COLO668 (cell line): ENCODE measurements at regions not wholly inside any gene's neighbourhood (a gene's known extent, or its start where the extent isn't known, plus 50 kb on each side); places are given as distances from the start of the nearest gene placed in this dataset.
"Not testable (repeated sequence)": the region's sequence is repeated elsewhere in the genome, so short reads cannot be mapped to it uniquely, and the experiment has no call there.

ENCODE experiments used
- DNase-seq: peaks from one replicate; lab custom pipeline; 2025; ENCODE audit not compliant: unreplicated experiment; lab: John Stamatoyannopoulos, UW

- no peak for DNase-seq
Measured at GRCh38 chr9:36462245-36462644, 62.2 kb upstream of the RNF38 start.

- DNase-seq, result no peak
Measured at GRCh38 chr9:36461323-36461722, 61.3 kb upstream of the RNF38 start.

- DNase-seq, result not testable (repeated sequence)
Measured at GRCh38 chr9:36458430-36458915, 58.4 kb upstream of the RNF38 start.

GRCh38 chr9:36457836-36458429, 57.9 kb upstream of the RNF38 start:
- DNase-seq, result no peak

- DNase-seq, result no peak
Measured at GRCh38 chr9:36456480-36457065, 56.5 kb upstream of the RNF38 start.

- no peak for DNase-seq
Measured at GRCh38 chr9:36451949-36452348, 51.9 kb upstream of the RNF38 start.

GRCh38 chr9:36450110-36450732, 50.2 kb upstream of the RNF38 start:
- DNase-seq, result no peak
